HG03095 (cell line): ENCODE measurements at regions not wholly inside any gene's neighbourhood (a gene's known extent, or its start where the extent isn't known, plus 50 kb on each side); places are given as distances from the start of the nearest gene placed in this dataset.
"Not testable (repeated sequence)": the region's sequence is repeated elsewhere in the genome, so short reads cannot be mapped to it uniquely, and the experiment has no call there.

Experiments
- ATAC-seq: cut with Tn5 transposase; IDR thresholded peaks from one replicate; pipeline ENCODE4 v1.9.1; 2021; ENCODE audit warnings: moderate library complexity; ENCODE audit not compliant: unreplicated experiment

DNA sequence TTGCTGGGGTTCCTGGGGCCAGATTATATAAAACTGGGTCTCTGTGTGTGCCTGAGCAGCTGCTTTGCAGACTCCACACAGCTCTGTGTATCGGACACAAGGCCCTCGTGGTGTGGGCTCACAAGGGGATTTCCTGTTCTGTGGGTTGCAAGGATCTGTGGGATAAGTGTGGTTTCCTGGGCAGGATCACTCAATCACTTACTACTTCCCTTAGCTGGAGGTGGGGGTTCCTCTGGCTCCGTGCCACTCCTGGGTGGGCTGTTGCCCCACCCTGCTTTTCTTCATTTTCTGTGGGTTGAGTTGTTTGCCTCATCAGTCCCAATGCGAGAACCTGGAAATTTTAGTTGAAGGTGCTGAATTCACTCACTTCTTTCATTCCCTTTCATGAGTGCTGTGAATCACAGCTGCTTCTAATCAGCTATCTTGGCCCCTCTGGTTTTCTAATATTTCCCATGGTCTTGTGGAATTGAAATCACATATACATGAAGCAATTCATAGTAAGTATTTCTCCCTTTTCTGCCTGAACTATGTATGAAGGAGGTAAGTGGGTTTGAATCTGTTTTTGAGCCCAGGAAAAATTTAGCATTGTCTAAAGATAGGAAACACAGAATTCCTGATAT is 196.3 kb downstream of the DCDC2C start:
- ATAC-seq: no peak

DNA sequence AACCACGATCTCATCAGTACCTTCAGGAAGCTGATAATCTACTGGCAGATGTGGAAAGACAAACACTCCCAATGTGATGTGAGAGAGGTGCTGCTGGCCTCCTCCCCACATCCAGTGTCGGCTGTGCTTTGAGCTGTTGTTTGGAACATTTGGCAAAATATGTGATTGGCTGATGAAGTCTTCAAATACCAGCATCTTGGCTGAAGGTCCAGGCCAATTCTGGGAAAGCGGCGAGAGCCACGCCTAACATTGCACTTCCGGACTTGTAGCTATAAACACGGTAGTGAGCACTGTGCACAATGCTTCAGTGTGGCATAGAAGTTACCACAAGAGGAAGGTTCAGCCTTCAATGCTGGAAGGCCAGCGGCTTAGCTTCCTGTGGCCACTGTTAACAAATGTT is 198.8 kb downstream of the DCDC2C start:
- ATAC-seq: no peak

DNA sequence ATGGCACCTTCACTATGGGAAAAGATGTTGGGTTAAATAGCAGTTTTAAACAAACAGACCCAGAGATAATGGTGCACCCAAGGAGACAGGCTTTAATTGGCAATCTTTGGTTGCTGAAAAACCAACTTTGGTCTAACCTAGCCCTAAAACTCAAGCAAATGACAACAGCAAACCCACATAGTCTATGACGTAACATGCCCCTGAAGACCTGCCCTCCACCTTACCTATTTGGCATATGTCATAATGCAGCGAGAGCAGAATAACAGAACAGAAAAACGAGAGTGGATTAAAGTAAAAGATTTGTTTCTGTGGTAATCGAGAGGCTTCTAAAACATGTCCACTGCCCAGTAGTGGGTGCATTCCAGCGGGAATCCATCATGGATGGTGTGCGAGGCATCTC is 200.7 kb downstream of the DCDC2C start:
- ATAC-seq: no peak

DNA sequence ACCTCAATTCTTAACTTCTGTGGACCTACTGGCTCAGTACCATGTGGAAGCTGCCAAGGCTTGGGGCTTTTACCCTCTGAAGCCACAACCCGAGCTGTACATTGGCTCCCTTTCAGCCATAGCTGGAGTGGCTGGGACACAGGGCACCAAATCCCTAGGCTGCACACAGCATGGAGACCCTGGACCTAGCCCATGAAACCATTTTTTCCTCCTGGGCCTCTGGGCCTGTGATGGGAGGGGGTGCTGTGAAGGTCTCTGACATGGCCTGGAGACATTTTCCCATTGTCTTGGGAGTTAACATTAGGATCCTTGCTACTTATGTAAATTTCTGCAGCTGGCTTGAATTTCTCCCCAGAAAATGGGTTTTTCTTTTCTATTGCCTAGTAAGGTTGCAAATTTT is 205.1 kb downstream of the DCDC2C start:
- not testable (repeated sequence) for ATAC-seq

DNA sequence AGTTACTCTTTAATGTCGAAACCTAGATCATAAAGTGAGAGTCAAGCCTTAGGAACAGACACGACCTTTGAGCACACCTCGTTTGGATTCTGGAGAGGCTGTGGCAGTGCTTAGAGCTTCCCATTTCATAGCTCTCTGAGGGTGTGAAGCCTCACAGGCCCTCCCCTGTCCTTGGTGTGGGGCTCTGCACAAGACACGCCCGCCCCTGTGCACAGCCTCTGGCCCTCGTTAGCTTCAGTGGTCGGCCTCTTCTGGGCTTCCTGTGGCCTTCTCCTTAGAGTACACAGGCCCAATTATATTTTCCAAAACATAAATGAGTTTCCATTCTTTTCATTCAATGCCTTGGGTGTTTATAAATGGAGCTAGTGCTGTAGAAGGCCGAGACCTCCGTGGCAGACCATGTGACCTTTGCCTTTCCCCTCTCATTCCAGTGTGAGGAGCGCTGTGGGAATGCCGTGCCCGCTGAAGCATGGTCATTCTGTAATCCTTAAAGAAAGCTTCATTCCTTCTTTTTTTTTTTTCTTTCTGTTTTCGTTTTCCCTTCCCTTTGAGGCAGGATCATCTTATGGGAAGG is 208.6 kb downstream of the DCDC2C start:
- no peak for ATAC-seq

DNA sequence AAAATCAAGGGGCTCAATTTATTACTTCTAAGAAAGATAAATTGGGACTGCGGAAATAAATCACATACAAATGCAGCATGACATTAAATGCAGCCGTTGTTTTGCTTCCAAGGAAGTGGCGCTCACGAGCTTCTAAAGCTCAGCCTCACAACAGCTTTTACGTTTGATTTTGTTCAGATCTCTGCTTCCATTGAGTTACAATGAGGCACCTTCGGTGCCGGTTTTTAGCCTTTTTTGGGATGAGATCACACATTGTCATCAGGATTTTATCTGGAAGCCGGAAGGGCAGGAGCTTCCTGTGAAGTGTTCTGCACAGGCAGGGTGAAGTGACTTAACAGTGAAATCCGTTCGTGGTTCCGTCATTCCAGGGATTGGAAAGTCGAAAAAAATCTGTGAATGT is 209.8 kb downstream of the DCDC2C start:
- ATAC-seq: no peak

DNA sequence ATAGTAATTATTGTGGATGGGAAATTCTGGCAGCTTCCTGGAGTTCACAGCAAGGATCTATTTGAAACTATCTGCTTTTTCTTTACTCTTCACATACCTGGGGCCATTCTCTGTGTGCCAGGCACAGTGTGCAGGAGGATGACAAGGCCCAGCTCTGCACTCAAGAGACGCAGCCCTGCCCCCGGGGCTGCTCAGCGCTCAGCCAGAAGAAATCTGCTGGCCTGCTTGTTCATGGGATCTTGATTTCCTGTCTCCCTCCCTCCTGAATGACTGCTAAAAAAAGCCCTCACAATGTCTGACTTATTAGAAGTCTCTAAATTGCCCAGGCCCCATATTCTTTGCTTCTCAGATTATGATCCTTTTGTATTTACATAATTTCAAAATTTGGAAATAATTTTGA is 210.9 kb downstream of the DCDC2C start:
- no peak for ATAC-seq

DNA sequence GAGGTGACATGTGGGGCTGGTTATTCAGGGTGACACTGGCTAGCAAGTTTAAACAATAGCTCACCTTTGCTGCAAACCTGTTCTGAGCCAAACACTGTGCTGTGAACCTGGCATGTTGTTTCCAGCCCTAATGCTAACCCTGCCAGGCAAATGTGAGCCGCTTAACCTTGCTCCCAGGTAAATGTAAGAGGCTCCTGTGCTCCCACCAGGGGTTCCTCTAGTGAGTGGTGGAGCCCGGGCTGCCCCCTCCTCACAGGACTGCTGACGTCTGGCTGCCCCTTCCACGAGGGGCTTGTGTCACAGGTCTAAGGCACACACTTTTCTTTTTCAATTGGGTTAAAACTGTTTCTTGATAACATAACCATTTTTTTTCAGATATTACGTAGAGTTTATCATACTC is 223.7 kb downstream of the DCDC2C start:
- no peak for ATAC-seq

DNA sequence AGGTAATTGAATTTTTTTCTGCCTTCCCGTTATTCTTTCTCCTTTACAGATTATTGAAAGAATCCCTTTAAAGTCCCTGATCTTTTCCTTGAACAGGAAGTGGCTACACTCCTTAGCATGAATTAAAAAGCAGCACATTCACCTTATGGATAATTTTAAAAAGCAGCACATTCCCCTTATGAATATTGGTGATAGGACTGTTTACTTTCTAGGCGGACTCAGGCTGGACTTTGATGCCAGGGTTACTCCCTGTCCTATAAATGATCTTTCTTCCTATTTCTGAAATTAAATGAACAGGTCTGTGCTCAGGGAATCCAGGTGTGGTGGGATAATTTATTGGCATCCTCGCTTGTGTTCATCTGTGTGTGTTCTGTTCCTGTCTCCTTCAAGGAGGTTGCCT is 226.0 kb downstream of the DCDC2C start:
- no peak for ATAC-seq

DNA sequence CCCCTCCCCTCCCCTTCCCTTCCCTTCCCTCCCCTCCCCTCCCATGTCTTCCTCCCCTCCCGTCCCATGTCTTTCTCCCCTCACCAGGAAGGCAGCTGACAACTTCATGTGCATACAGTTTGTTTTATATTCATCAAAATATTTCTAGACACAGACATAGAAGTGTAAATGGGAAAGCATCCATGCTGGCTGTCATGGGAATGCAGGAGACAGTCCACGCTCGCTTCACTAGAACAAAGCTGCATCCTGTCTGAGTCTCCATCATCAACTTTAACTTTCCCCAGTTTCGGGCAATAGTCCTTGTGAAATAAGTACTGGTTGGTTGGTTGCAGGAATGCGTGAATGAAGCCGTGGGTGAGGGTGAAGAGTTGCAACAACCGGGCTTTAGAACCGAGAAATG is 226.9 kb downstream of the DCDC2C start:
- ATAC-seq: no peak

DNA sequence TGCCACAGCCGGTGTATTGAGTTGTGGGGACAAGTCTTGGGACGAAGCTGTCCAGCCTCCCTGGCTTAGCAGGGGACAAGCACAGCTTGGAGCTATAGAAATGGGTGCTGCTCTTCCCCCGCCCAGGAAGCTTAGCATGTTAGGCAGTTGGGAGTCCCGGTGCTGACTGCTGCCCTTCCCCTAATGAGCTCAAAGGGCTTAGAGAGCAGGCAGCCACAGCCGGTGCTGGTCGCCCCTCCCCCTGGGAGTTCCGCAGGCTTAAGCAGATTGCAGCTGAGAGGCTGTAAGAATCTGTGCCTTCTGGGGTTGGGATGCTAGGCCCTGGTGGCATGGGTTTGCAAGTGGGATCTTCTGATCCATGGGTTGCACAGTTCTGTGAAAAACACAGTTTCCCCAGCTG is 237.3 kb downstream of the DCDC2C start:
- ATAC-seq: no peak

DNA sequence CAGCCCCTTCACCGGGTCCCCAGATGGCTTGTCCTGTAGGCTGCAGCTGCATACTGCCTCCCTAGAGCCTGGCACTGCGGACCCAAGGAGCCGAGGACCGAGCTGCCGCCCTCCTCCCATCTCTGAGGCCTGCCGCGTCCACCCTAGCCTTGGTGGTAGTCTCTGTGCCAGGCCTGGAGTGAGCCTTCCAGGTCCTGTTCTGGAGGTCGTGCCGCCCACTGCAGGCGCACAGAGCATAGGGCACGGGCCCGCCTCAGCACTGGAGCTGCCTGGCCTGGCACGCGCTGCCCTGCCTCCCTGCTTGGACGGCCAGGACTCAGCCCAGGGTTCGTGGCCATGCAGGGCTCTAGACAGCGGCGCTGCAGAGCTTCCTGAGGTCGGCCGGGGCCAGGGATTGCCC is 239.5 kb downstream of the DCDC2C start:
- no peak for ATAC-seq

DNA sequence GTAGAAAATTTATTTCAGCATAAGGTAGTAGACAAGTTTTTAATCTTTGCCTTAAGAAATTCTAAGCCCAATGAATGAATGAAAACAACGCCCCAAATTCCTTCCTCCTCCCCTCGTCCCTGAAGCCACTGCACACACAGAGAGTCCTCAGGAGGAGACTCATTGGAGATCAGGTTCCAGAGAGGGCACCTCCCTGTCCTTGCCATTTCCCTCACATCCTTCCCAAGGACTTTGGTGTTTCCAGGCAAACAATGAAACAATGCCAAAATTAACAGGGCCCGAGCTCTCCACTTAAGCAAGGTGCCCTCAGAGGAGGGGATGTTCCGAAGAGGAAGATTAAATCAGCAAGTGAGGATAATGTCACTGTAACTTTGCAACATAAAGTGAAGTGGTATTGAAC is 240.7 kb downstream of the DCDC2C start:
- no peak for ATAC-seq

DNA sequence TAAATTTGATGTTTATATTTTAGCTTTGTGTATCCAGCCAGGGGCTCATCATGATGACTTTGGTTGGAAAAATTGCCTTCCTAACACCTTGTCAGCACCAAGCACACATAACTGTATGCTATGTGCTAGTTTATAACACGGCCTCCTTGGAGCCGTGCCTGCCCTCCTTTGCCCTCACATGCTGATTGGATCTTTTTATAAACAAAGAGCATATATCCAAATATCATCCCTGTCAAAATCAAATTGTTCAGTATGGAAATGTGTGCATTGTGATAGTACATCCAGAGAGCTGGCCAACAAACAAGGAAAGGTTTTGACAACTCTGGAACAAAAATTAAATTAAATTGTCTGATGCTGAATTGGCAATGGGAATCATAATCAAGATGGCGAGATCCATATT is 241.5 kb downstream of the DCDC2C start:
- no peak for ATAC-seq

DNA sequence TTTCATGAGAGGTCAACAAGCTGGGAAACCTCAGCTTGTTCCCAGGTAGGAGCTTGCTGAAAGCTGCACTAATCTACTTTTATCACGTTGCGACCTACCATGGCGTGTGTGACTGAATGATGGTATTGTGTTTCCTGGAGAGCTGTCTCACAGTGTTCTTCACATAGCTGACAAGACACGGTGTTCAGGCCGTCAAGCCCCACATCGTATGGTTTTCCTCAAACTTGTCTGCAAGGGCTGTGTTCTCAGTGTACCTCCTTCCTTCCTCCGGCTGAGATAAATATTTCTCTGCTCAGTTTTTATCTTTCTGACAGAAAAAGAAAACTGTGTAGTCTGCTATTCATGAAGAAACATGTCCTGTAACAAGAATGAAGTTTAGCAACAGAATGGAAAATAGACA is 244.8 kb downstream of the DCDC2C start:
- no peak for ATAC-seq

DNA sequence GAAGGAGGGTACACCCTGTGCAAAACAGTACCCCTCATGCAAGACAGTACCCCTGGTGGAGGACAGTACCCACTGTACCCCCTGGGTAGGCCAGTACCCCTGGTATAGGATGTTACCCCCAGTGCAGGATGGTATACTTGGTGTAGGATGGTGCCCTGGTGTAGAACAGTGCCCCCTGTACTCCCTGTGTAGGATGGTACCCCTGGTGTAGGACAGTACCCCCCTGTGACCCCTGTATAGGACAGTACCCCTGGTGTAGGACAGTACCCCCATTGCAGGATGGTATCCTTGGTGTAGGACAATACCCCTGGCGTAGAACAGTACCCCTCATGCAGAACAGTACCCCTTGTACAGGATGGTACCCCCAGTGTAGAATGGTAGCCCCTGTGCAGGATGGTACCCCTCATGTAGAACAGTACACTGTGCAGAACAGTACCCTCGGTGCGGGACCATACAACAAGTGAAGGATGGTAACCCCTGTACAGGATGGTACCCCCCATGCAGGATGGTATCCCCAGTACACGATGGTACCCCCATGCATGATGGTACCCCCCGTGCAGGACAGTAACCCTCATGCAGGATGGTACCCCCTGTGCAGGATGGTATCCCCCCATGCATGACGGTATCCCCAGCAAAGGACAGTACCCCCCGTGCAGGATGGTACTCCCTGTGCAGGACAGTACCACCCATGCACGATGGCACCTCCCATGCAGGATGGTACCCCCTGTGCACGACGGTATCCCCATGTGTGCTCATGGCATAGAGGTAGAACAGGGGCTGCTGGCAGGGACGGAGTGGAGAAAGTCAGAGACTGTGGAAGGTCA is 248.0 kb downstream of the DCDC2C start:
- no peak for ATAC-seq

DNA sequence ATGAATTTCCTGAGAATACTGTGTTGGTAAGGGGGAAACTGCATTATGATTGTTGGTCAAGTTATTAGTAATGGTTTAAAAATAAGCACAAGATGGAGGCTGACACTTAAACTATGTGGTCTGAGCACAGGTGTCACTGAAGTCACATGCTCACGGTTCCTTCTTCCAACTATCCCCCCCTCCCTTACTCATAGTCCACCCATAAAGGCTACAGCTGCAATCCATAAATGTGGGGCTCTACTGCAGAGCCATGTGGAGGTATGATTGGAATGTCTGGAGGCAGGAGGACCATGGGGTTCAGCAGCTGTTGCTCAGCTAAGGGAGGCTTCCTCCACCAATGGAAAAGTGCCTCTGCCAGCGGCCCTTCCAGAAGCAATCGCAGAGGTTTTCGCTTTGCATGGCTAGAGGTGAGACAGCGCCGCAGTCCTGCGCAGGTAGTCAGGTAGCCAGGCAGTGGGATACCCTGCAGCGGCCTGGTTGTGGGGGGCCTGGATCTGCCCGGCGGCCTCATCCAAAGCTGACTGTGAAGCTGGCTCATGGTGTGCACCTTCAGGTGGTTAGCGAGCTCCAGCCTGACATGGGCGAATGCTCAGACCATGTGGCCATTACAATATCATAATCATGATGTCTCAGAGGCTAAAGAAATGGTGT is 249.6 kb downstream of the DCDC2C start:
- no peak for ATAC-seq

DNA sequence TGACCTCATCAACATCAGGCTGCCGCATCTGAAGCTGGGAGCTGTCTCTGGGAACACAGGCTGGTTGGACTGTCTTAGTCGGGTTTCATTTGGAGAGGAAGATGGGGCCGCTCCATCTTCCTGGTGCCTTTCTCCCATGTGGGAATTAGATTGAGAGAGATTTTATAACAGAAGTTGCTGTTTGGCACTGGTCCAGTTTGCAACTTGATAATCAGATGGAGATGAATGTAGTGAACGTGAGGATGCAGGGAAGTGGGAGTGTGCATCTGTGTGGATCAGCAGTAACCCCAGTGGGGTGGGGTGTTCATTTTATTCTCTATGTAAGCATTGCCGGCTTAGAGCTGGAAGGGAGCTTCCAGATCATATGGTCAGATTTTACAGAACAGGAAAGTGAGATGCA is 250.9 kb downstream of the DCDC2C start:
- ATAC-seq: no peak

DNA sequence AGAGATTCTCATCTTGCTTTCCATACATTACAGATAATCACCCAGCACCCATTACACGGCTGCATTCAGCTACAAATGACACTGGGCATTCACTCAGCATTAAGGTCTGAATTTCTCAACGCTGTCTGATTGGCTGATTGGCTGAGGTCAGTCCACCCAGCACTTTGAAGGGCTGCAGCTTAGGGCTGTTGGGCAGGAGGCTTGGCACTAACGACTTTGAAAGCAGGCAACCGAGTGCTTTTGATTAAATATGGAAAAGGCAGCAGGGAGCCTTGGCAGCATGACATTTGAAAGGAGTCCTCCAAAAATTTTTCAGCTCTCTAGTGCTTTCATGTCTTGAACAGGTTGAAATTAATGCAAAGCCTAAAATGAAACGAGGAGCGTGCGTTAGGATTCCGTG is 253.0 kb downstream of the DCDC2C start:
- ATAC-seq: no peak

DNA sequence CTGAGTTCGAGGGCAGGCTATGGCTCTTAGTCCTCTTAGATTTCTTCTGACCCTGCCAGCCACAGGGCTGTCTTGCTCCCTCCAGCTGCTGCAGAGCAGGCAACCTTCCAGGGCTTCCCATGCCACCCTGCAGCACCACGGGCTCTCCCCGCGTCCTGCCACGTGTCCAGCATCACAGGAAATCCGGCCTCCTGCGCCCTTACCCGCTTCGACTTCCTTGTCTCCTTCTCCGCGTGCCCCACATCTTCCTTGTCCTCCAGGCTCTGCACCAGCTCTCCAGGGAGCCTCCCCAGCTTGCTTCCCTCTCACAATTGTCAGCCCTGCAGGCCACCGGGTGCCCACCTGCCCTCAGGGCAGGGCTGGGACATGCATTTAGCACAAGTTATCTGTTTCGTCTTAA is 253.5 kb downstream of the DCDC2C start:
- ATAC-seq: no peak

DNA sequence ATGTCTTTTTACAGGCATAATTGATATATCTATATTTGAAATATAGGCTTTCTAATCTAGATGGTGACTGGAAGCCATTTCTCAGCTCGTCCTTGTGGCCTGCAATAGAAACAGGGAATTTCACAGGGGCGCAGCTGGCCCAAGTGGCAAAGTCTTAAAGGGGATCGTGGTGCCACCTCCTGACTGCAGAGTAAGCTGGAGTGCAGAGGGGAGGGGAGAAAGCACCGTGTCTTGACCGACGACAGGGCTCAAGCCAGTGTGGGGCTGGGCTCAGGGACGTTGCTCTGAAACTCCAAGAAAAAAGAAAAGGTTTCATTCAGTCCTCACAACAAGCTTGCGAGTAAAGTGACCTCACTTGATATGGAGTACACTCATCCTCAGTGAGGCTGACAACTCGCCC is 255.1 kb downstream of the DCDC2C start:
- no peak for ATAC-seq

DNA sequence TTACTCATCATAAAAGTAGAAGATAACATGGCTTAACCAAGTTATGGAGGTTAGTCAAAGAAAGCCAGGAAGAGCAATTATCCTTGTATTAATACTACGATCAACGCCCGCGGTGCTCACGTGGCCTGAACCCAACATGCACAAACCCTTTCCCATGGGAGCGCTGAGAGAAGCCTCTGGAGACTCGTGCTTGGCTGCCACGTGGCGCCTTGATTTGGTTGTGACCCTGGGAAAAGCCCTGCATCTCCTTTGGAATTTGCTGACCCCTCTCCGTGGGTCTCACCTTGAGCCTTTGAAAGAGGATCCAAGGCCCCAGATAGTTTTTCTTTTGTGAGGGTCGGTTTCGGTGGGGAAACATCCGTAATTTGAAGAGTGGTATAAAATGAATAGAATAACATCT is 255.6 kb downstream of the DCDC2C start:
- no peak for ATAC-seq
